Mesenchymal stem cell (in vitro differentiated cells and primary cell): ENCODE measurements at regions not wholly inside any gene's neighbourhood (a gene's known extent, or its start where the extent isn't known, plus 50 kb on each side); places are given as distances from the start of the nearest gene placed in this dataset.

Experiments
- DNase-seq: peaks from one replicate; pipeline ENCODE4 v3.0.0-alpha.2; 2013
- H2AFZ ChIP-seq: one replicate; pipeline ENCODE4 v1.6.1; 2013; ENCODE audit warnings: low read depth, mild to moderate bottlenecking, control low read depth, inconsistent platforms, low read length, moderate library complexity
- H2AK5ac ChIP-seq: 2 replicates; pipeline ENCODE4 v1.6.1; 2013; ENCODE audit warnings: low read length, moderate library complexity, mild to moderate bottlenecking, inconsistent platforms; ENCODE audit not compliant: severe bottlenecking
- H2BK120ac ChIP-seq: one replicate; pipeline ENCODE4 v1.6.1; 2013; ENCODE audit warnings: low read depth, mild to moderate bottlenecking, inconsistent platforms, low read length, moderate library complexity
- H2BK12ac ChIP-seq, 2 experiments: one replicate each; pipeline ENCODE4 v1.6.1; 2013; ENCODE audit warnings: inconsistent platforms in 2 of 2, low read length in 2 of 2, mild to moderate bottlenecking in 2 of 2, moderate library complexity in 2 of 2, control low read depth in 1 of 2
- H2BK15ac ChIP-seq: one replicate; pipeline ENCODE4 v1.6.1; 2013; ENCODE audit warnings: mild to moderate bottlenecking, low read depth, inconsistent platforms; ENCODE audit not compliant: poor library complexity, severe bottlenecking
- H2BK5ac ChIP-seq: 2 replicates; pipeline ENCODE4 v1.6.1; 2013; ENCODE audit warnings: low read depth, mild to moderate bottlenecking, low read length, control low read depth, inconsistent platforms; ENCODE audit not compliant: poor library complexity, severe bottlenecking
- H3K14ac ChIP-seq, 2 experiments: one replicate each; pipeline ENCODE4 v1.6.1; 2013; ENCODE audit warnings: inconsistent platforms in 2 of 2, low read length in 2 of 2, control low read depth in 1 of 2, mild to moderate bottlenecking in 1 of 2, moderate library complexity in 1 of 2
- H3K18ac ChIP-seq, 2 experiments: one replicate each; pipeline ENCODE4 v1.6.1; 2013; ENCODE audit warnings: inconsistent platforms in 2 of 2, low read length in 2 of 2, control low read depth in 1 of 2, low read depth in 1 of 2, mild to moderate bottlenecking in 1 of 2
- H3K23ac ChIP-seq, 2 experiments: one replicate each; pipeline ENCODE4 v1.6.1; 2013; ENCODE audit warnings: inconsistent platforms in 2 of 2, low read length in 2 of 2, mild to moderate bottlenecking in 2 of 2, moderate library complexity in 2 of 2, control low read depth in 1 of 2
- H3K27ac ChIP-seq: 2 replicates; pipeline ENCODE4 v1.5.1; 2013; ENCODE audit warnings: mild to moderate bottlenecking, moderate library complexity, low read length, control low read depth, inconsistent platforms; ENCODE audit not compliant: poor library complexity, severe bottlenecking
- H3K27me3 ChIP-seq, 2 experiments: 2 replicates each; pipeline versions ENCODE4 v1.6.1 to v1.7.0; 2013; ENCODE audit warnings: low read length in 2 of 2, mild to moderate bottlenecking in 2 of 2, moderate library complexity in 2 of 2, control low read depth in 1 of 2, inconsistent platforms in 1 of 2; ENCODE audit not compliant: control insufficient read depth in 1 of 2, insufficient read depth in 1 of 2
- H3K36me3 ChIP-seq, 2 experiments: 2 replicates each; pipeline versions ENCODE4 v1.6.1 to v1.7.0; 2013; ENCODE audit warnings: low read length in 2 of 2, control low read depth in 1 of 2, inconsistent platforms in 1 of 2, low read depth in 1 of 2, mild to moderate bottlenecking in 1 of 2; ENCODE audit not compliant: insufficient read depth in 2 of 2, control insufficient read depth in 1 of 2
- H3K4ac ChIP-seq, 2 experiments: one replicate each; pipeline ENCODE4 v1.6.1; 2013; ENCODE audit warnings: inconsistent platforms in 2 of 2, low read length in 2 of 2, mild to moderate bottlenecking in 2 of 2, moderate library complexity in 2 of 2, control low read depth in 1 of 2, low read depth in 1 of 2
- H3K4me1 ChIP-seq: 2 replicates; pipeline ENCODE4 v1.6.1; 2013; ENCODE audit warnings: low read depth, low read length, control low read depth; ENCODE audit not compliant: control insufficient read depth, insufficient read depth
- H3K4me2 ChIP-seq: 2 replicates; pipeline ENCODE4 v1.6.1; 2013; ENCODE audit warnings: low read length, mild to moderate bottlenecking, inconsistent platforms; ENCODE audit not compliant: poor library complexity, severe bottlenecking
- H3K4me3 ChIP-seq, 2 experiments: 2 replicates each; pipeline versions ENCODE4 v1.5.1 to v1.7.0; 2013; ENCODE audit warnings: low read length in 2 of 2, mild to moderate bottlenecking in 2 of 2, control low read depth in 1 of 2, low read depth in 1 of 2; ENCODE audit not compliant: insufficient read depth in 1 of 2
- H3K79me1 ChIP-seq: replicated peaks from 2 replicates; pipeline ENCODE4 v1.6.1; 2013; ENCODE audit warnings: mild to moderate bottlenecking, control low read depth, low read length, inconsistent platforms; ENCODE audit not compliant: poor library complexity, severe bottlenecking
- H3K9ac ChIP-seq: 2 replicates; pipeline ENCODE4 v1.7.0; 2013; ENCODE audit warnings: mild to moderate bottlenecking, low read length, moderate library complexity
- H3K9me3 ChIP-seq: 2 replicates; pipeline ENCODE4 v1.7.0; 2013; ENCODE audit warnings: mild to moderate bottlenecking, low read length; ENCODE audit not compliant: control insufficient read depth
- H4K8ac ChIP-seq: one replicate; pipeline ENCODE4 v1.6.1; 2013; ENCODE audit warnings: inconsistent platforms, mild to moderate bottlenecking, low read length, moderate library complexity
- H4K91ac ChIP-seq: one replicate; pipeline ENCODE4 v1.6.1; 2013; ENCODE audit warnings: mild to moderate bottlenecking, low read length, inconsistent platforms
- WGBS: methylation state at CpG from one replicate; pipeline ENCODE4 v1.1.7; 2013; ENCODE audit warnings: mixed read lengths; 5-methylcytosine and 5-hydroxymethylcytosine counted together

- no peak for DNase-seq
- 87% methylated on average over 10 of the region's 10 CpGs for WGBS
Observed at GRCh38 chr5:3155717-3156116, 404.2 kb upstream of the IRX2 start.

GRCh38 chr5:3155046-3155445 is 403.6 kb upstream of the IRX2 start:
- WGBS, result 57% methylated on average over 10 of the region's 10 CpGs
- no peak for DNase-seq
- Histone ChIP-seq H3K4ac (no peak overlapping the region), H2AFZ (no peak overlapping the region), H3K4me2 (no peak overlapping the region), H4K91ac (no peak overlapping the region), H3K36me3 (no peaks in the 10 kb centered on the region), H3K14ac (no peak overlapping the region), H2BK120ac (no peak overlapping the region), H3K27me3 (no peaks in the 10 kb centered on the region), H3K9ac (no peak overlapping the region), H3K27ac (no peak overlapping the region), H3K18ac (no peak overlapping the region), H3K4me1 (no peaks in the 10 kb centered on the region), H2BK15ac (no peak overlapping the region), H3K23ac (no peak overlapping the region), H2BK5ac (no peak overlapping the region), H4K8ac (no peak overlapping the region), H3K9me3 (peaks cover 10% of the 10 kb centered on the region), H2AK5ac (no peak overlapping the region), H3K79me1 (no peaks in the 10 kb centered on the region), H3K4me3 (no peak overlapping the region), H2BK12ac (no peak overlapping the region)

More at GRCh38 chr5:3155717-3156116, 404.2 kb upstream of the IRX2 start:
- Histone ChIP-seq H3K4me2 (no peak overlapping the region), H3K18ac (no peak overlapping the region), H3K36me3 (no peaks in the 10 kb centered on the region), H3K9me3 (peaks cover 4% of the 10 kb centered on the region), H2BK12ac (no peak overlapping the region), H3K23ac (no peak overlapping the region), H3K14ac (no peak overlapping the region), H3K79me1 (no peaks in the 10 kb centered on the region), H2BK120ac (no peak overlapping the region), H2BK15ac (no peak overlapping the region), H2BK5ac (no peak overlapping the region), H4K8ac (no peak overlapping the region), H4K91ac (no peak overlapping the region), H3K27me3 (no peaks in the 10 kb centered on the region), H3K4me1 (no peaks in the 10 kb centered on the region), H2AK5ac (no peak overlapping the region), H3K27ac (no peak overlapping the region), H3K4me3 (no peak overlapping the region), H3K9ac (no peak overlapping the region), H2AFZ (no peak overlapping the region), H3K4ac (no peak overlapping the region)

GRCh38 chr5:3153906-3154305 is 402.4 kb upstream of the IRX2 start:
- H2AFZ ChIP-seq, result no peak overlapping the region
- no peak overlapping the region for H3K4me3 ChIP-seq
- no peaks in the 10 kb centered on the region for H3K36me3 ChIP-seq
- H4K91ac ChIP-seq, result no peak overlapping the region
- H2BK5ac ChIP-seq, result no peak overlapping the region
- no peak overlapping the region for H4K8ac ChIP-seq
- H3K18ac ChIP-seq, result no peak overlapping the region
- H3K79me1 ChIP-seq, result no peaks in the 10 kb centered on the region
- no peak overlapping the region for H3K4ac ChIP-seq
- peaks cover 13% of the 10 kb centered on the region for H3K9me3 ChIP-seq
- no peak overlapping the region for H3K14ac ChIP-seq
- H2BK15ac ChIP-seq, result no peak overlapping the region
- 29% methylated on average over 2 of the region's 4 CpGs for WGBS
- no peak overlapping the region for H2BK120ac ChIP-seq
- no peaks in the 10 kb centered on the region for H3K4me1 ChIP-seq
- no peak overlapping the region for H2AK5ac ChIP-seq
- no peak overlapping the region for H3K4me2 ChIP-seq
- no peak overlapping the region for H3K23ac ChIP-seq
- no peak overlapping the region for H3K9ac ChIP-seq
- H3K27ac ChIP-seq, result no peak overlapping the region
- no peak overlapping the region for H2BK12ac ChIP-seq
- no peak for DNase-seq
- H3K27me3 ChIP-seq, result no peaks in the 10 kb centered on the region

GRCh38 chr5:3153226-3153858 is 401.9 kb upstream of the IRX2 start:
- Histone ChIP-seq H3K79me1 (no peaks in the 10 kb centered on the region), H2BK5ac (no peak overlapping the region), H3K4ac (no peak overlapping the region), H3K36me3 (no peaks in the 10 kb centered on the region), H4K91ac (peak overlapping the region; percentile 47), H3K23ac (no peak overlapping the region), H3K4me2 (no peak overlapping the region), H2BK120ac (no peak overlapping the region), H3K4me1 (no peaks in the 10 kb centered on the region), H3K18ac (no peak overlapping the region), H3K27ac (no peak overlapping the region), H3K27me3 (no peaks in the 10 kb centered on the region), H2AFZ (no peak overlapping the region), H3K9me3 (peaks cover 13% of the 10 kb centered on the region), H2AK5ac (no peak overlapping the region), H3K9ac (no peak overlapping the region), H2BK12ac (no peak overlapping the region), H4K8ac (no peak overlapping the region), H2BK15ac (no peak overlapping the region), H3K14ac (no peak overlapping the region), H3K4me3 (no peak overlapping the region)
- 17% methylated on average over 10 of the region's 10 CpGs for WGBS
- no peak for DNase-seq
